SK-N-SH (cell line): ENCODE measurements at regions not wholly inside any gene's neighbourhood (a gene's known extent, or its start where the extent isn't known, plus 50 kb on each side); places are given as distances from the start of the nearest gene placed in this dataset.

Experiments used
- CTCF ChIA-PET: fragments of 300-600, 350-600 bp; formaldehyde crosslinking; extraction: SDS; loops from one replicate; lab custom pipeline; 2021; lab: Yijun Ruan, JAX
- POLR2A ChIA-PET: fragments of 350-600 bp; sonication (Branson Sonifier 250); formaldehyde crosslinking; extraction: SDS; loops from one replicate; lab custom pipeline; 2020; ENCODE audit warnings: antibody characterized with exemption, inconsistent platforms; lab: Yijun Ruan, JAX
- DNase-seq: peaks from one replicate; pipeline ENCODE4 v3.0.0; 2012
- H2AFZ ChIP-seq: fragments of 200-600 bp; sonication (generic); 2 replicates; pipeline ENCODE4 v1.8.1; 2016; ENCODE audit warnings: antibody characterized with exemption, mild to moderate bottlenecking, low read depth
- H3F3A ChIP-seq: fragments of 200-600 bp; sonication (generic); replicated peaks from 2 replicates; pipeline ENCODE3; 2016; ENCODE audit warnings: antibody characterized with exemption, mild to moderate bottlenecking; ENCODE audit not compliant: insufficient read depth
- H3K27ac ChIP-seq, 2 experiments: fragments of 200-500 bp in 1 of 2; fragments of 200-600 bp in 1 of 2; sonication (Bioruptor generic) in 1 of 2; sonication (generic), shearing (Covaris generic) in 1 of 2; 2 replicates each; pipeline versions ENCODE4 v1.5.1 to v1.6.1; 2014 to 2016; ENCODE audit warnings: low read depth in 2 of 2, inconsistent platforms in 1 of 2, low read length in 1 of 2, mild to moderate bottlenecking in 1 of 2, mixed read lengths in 1 of 2
- H3K27me3 ChIP-seq: fragments of 200-600 bp; sonication (generic), shearing (Covaris generic); 2 replicates; pipeline ENCODE4 v1.6.1; 2016; ENCODE audit warnings: mixed run types; ENCODE audit not compliant: insufficient read depth
- H3K36me3 ChIP-seq, 2 experiments: fragments of 200-500 bp in 1 of 2; fragments of 200-600 bp in 1 of 2; sonication (Bioruptor generic) in 1 of 2; sonication (generic) in 1 of 2; replicated peaks in 1 of 2; 2 replicates each; pipeline versions ENCODE3 to v1.5.1; 2014 to 2016; ENCODE audit warnings: low read length in 1 of 2, mild to moderate bottlenecking in 1 of 2; ENCODE audit not compliant: insufficient read depth in 2 of 2, control insufficient read depth in 1 of 2
- H3K4me1 ChIP-seq, 2 experiments: fragments of 200-500 bp in 1 of 2; fragments of 200-600 bp in 1 of 2; sonication (Bioruptor generic) in 1 of 2; sonication (generic), shearing (Covaris generic) in 1 of 2; 2 replicates each; pipeline versions ENCODE4 v1.5.1 to v1.6.1; 2014 to 2016; ENCODE audit warnings: low read depth in 1 of 2, low read length in 1 of 2, mixed run types in 1 of 2; ENCODE audit not compliant: insufficient read depth in 2 of 2, control insufficient read depth in 1 of 2
- H3K4me2 ChIP-seq: fragments of 200-600 bp; sonication (generic), shearing (Covaris generic); 2 replicates; pipeline ENCODE4 v1.6.1; 2017; ENCODE audit warnings: mixed run types
- H3K4me3 ChIP-seq, 2 experiments: fragments of 200-500 bp in 1 of 2; fragments of 200-600 bp in 1 of 2; sonication (Bioruptor generic) in 1 of 2; sonication (generic), shearing (Covaris generic) in 1 of 2; 2 replicates each; pipeline versions ENCODE4 v1.5.1 to v1.8.1; 2014 to 2016; ENCODE audit warnings: low read depth in 2 of 2, inconsistent platforms in 1 of 2, low read length in 1 of 2, mild to moderate bottlenecking in 1 of 2, mixed read lengths in 1 of 2, moderate library complexity in 1 of 2
- H3K79me2 ChIP-seq: fragments of 200-600 bp; sonication (generic); 2 replicates; pipeline ENCODE4 v1.8.1; 2017; ENCODE audit warnings: mild to moderate bottlenecking; ENCODE audit not compliant: insufficient read depth
- H3K9ac ChIP-seq: fragments of 200-600 bp; sonication (generic); 2 replicates; pipeline ENCODE4 v1.6.1; 2017; ENCODE audit warnings: mixed run types
- H3K9me2 ChIP-seq: fragments of 200-600 bp; sonication (generic); 2 replicates; pipeline ENCODE4 v1.6.1; 2017; ENCODE audit warnings: mixed run types
- H3K9me3 ChIP-seq: fragments of 200-600 bp; sonication (generic); 2 replicates; pipeline ENCODE4 v1.6.1; 2017; ENCODE audit warnings: mixed run types, mild to moderate bottlenecking, moderate library complexity
- H4K20me1 ChIP-seq: fragments of 200-600 bp; sonication (generic); 2 replicates; pipeline ENCODE4 v1.6.1; 2017; ENCODE audit warnings: mild to moderate bottlenecking, mixed run types; ENCODE audit not compliant: insufficient read depth
- EZH2phosphoT487 ChIP-seq: fragments of 200-600 bp; sonication (generic); IDR thresholded peaks from 2 replicates; pipeline ENCODE4 v1.6.1; 2017; ENCODE audit warnings: low read depth, mixed run types, mild to moderate bottlenecking, antibody characterized with exemption, moderate library complexity, borderline replicate concordance
- FOXJ3 ChIP-seq: sonication (generic); formaldehyde crosslinking; IDR thresholded peaks from 2 replicates; pipeline ENCODE4 v1.5.1; 2020; ENCODE audit warnings: mild to moderate bottlenecking, missing genetic modification reagents
- FOXM1 ChIP-seq: IDR thresholded peaks from 2 replicates; pipeline ENCODE4 v1.4.0; 2012; ENCODE audit warnings: low read depth, mild to moderate bottlenecking
- JUND ChIP-seq: IDR thresholded peaks from 2 replicates; pipeline ENCODE4 v1.4.0; 2012
- POLR2AphosphoS5 ChIP-seq: IDR thresholded peaks from 2 replicates; pipeline ENCODE4 v1.6.1; 2012; ENCODE audit warnings: low read depth, low read length
- RAD21 ChIP-seq: IDR thresholded peaks from 2 replicates; pipeline ENCODE4 v1.6.1; 2012; ENCODE audit warnings: mild to moderate bottlenecking, low read length
- RCOR1 ChIP-seq: fragments of 150-350 bp; IDR thresholded peaks from 2 replicates; pipeline ENCODE4 v1.6.1; 2017; ENCODE audit warnings: antibody characterized with exemption, low read length
- TEAD4 ChIP-seq: IDR thresholded peaks from 2 replicates; pipeline ENCODE4 v1.4.0; 2012; ENCODE audit warnings: mild to moderate bottlenecking, borderline replicate concordance; ENCODE audit not compliant: insufficient read depth
- WGBS: methylation state at CpG from one replicate; pipeline ENCODE4 v1.1.6; 2017; ENCODE audit warnings: low lambda C conversion rate; 5-methylcytosine and 5-hydroxymethylcytosine counted together

DNA sequence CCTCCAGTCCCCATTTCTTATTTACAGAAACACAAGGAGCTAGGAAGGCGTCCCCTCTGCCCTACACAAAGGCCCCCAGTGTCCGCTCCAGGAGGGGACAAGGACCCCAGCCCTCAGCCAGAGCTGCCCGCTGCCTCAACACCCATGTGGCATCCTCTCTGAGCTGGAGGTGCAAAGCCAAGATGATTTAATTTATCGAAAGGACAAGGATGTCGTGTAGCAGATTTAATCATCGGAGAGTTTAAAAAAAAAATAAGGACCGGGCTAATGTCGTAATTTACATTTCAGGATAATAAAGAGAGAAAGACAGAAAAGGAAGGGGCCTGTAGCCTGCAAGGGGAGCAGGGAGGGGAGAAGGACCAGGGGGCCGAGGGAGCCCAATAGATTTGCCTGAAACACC, 68.3 kb upstream of the CASZ1 start:
- Histone ChIP-seq H4K20me1 (no peaks in the 10 kb centered on the region), H3K9ac (no peak overlapping the region), H3K27me3 (0 out of 2 replicates have a peak, but pooled peaks cover 7% of the 10 kb centered on the region), H2AFZ (no peak overlapping the region), H3K79me2 (no peaks in the 10 kb centered on the region), H3K9me2 (no peaks in the 10 kb centered on the region), H3K4me1 (peaks cover 0 to 17% of the 10 kb centered on the region in 2 experiments; a peak in 2 of 4 replicates), H3K9me3 (no peaks in the 10 kb centered on the region), H3K27ac (no peak overlapping the region), H3F3A (no peaks in the 10 kb centered on the region), H3K4me3 (no peak overlapping the region), H3K36me3 (no peaks in the 10 kb centered on the region), H3K4me2 (no peak overlapping the region)
- DNase-seq: no peak
- WGBS: 69% methylated on average over 9 of the region's 9 CpGs
- POLR2A ChIA-PET: no interaction called here
- CTCF ChIA-PET: interaction anchor here (0.6 to 4.5 kb wide), 11 partner anchors 18 to 370 kb away, joined by 3 to 28 read pairs (median 3); no protein-coding TSS in a partner anchor
- TF ChIP-seq FOXJ3 (CRISPR knock-in tag): no peak

DNA sequence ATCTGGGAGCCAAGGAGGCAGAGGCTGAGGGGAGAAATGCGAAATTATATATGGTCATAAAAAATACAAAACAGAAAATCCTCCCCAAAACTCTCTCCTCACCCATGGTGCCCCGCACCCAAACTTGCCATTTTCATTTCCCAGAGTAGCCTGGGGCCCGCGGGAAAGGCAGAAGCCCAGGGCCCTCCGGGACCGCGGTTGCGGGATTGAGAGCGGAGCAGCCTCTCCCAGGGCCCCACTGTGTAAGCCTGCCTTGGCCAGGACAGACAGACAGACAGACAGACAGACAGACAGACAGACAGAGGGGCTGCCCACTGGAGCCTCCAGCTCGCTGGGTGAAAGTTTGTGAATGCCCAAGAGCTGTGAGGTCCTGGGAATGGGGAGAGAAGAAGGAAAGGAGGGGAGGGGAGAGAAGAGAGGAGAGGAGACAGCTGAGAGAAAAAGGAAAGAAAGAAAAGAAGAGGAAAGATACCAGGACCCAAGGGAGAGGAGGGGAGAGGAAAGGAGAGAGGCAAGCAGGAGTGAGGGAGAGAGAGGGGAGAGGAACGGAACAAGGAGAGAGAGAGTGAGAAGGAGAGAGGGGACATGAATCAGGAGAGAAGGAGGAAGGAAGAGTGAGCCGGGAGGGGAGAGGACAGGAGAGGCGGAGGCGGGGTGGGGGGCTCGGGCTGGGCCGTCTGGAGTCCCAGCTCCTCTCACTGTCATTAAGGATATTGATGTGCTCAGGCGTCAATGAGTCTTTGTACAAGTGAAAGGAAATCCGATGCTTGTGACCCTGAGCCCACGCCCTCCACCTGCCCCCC, 69.3 kb upstream of the CASZ1 start:
- H3K36me3 ChIP-seq: no peaks in the 10 kb centered on the region
- H3K27me3 ChIP-seq: 0 out of 2 replicates have a peak, but pooled peaks cover 7% of the 10 kb centered on the region
- H4K20me1 ChIP-seq: no peaks in the 10 kb centered on the region
- WGBS: 90% methylated on average over 18 of the region's 19 CpGs
- H3K4me3 ChIP-seq: no peak overlapping the region
- CTCF ChIA-PET: interaction anchor here (0.6 to 4.5 kb wide), 20 partner anchors 14 to 1005 kb away, joined by 3 to 28 read pairs (median 5); no protein-coding TSS in a partner anchor
- no peak overlapping the region for H3K4me2 ChIP-seq
- H2AFZ ChIP-seq: no peak overlapping the region
- H3K9ac ChIP-seq: no peak overlapping the region
- H3K9me2 ChIP-seq: no peaks in the 10 kb centered on the region
- POLR2A ChIA-PET: no interaction called here
- H3K27ac ChIP-seq: no peak overlapping the region
- TF ChIP-seq TEAD4: no peak
- TF ChIP-seq, all 33 proteins: peak for 0
- H3F3A ChIP-seq: no peaks in the 10 kb centered on the region
- no peaks in the 10 kb centered on the region for H3K9me3 ChIP-seq
- peaks cover 0 to 17% of the 10 kb centered on the region in 2 experiments; a peak in 2 of 4 replicates for H3K4me1 ChIP-seq
- H3K79me2 ChIP-seq: no peaks in the 10 kb centered on the region
- DNase-seq: no peak

DNA sequence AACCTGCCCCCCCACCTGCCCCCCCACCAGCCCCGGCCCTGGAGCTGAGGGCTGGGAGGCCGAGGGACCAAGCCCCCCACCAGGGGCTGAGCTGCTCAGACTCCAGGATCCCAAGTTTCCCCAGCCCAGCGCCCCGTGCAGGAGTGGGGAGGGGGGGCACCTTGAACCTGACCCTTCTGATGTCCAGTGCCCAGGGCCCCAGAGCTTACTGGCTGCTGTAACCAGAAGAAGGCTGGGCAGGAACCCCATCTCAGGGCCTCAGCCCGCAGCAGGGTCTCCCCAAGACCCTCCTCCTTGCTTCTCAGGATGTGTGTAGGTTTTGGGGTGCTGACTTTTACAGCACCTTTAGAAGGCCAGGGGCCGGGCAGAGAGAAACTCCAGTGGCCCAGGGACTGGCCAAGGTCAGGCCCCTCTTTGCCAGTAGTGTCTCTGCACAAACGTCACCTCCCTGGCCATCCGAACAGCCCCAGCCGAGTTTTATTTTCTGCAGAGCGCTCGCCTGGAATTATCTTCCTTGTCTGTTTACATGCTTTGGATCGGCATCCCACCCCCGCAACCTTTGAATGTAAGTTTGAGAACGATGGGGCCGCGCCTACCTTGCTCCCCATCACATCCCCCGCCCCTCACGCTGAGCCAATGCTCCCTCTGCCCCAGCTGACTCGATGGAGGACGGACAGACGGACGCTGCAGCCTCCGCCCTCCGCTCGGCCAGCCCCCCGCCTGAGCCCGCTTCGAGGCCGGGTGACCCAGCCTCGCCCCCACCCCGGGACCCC, 70.1 kb upstream of the CASZ1 start:
- no peak for TF ChIP-seq RCOR1
- no peak for TF ChIP-seq JUND
- TF ChIP-seq FOXM1: no peak
- no peak for TF ChIP-seq POLR2AphosphoS5
- TF ChIP-seq EZH2phosphoT487: no peak
- TF ChIP-seq RAD21: no peak
- POLR2A ChIA-PET: no interaction called here

More for the DNA sequence above, 70.1 kb upstream of the CASZ1 start:
- peaks cover 0 to 17% of the 10 kb centered on the region in 2 experiments; a peak in 2 of 4 replicates for H3K4me1 ChIP-seq
- H3K36me3 ChIP-seq: no peaks in the 10 kb centered on the region
- DNase-seq: no peak
- H3K4me3 ChIP-seq: peak overlapping the region in 1 of 2 experiments; percentile 44; a peak in 2 of 4 replicates
- H3K4me2 ChIP-seq: peak overlapping the region; percentile 50; the same call in 1 of the 2 replicates
- 0 out of 2 replicates have a peak, but pooled peaks cover 7% of the 10 kb centered on the region for H3K27me3 ChIP-seq
- H3K9me3 ChIP-seq: no peaks in the 10 kb centered on the region
- no peak overlapping the region for H3K9ac ChIP-seq
- H3F3A ChIP-seq: no peaks in the 10 kb centered on the region
- H2AFZ ChIP-seq: no peak overlapping the region
- WGBS: 19% methylated on average over 15 of the region's 31 CpGs
- no peaks in the 10 kb centered on the region for H4K20me1 ChIP-seq
- no peaks in the 10 kb centered on the region for H3K79me2 ChIP-seq
- H3K9me2 ChIP-seq: no peaks in the 10 kb centered on the region
- CTCF ChIA-PET: interaction anchor here (0.6 to 4.5 kb wide), 68 partner anchors 9 to 436 kb away, joined by 3 to 28 read pairs (median 6); no protein-coding TSS in a partner anchor
- H3K27ac ChIP-seq: no peak overlapping the region; a peak in 1 of 4 replicates
